Stimulated activated CD8-positive, alpha-beta memory T cell treated with anti-CD3 and anti-CD28 coated beads, Interleukin-4, amount 100 ng/mL, for 1 hour (primary cell): ENCODE measurements at regions not wholly inside any gene's neighbourhood (a gene's known extent, or its start where the extent isn't known, plus 50 kb on each side); places are given as distances from the start of the nearest gene placed in this dataset.
"Not testable (repeated sequence)": the region's sequence is repeated elsewhere in the genome, so short reads cannot be mapped to it uniquely, and the experiment has no call there.

Source experiments
- DNase-seq, 2 donors: peaks; one replicate each; pipeline ENCODE4 v3.0.0-alpha.2; 2020; ENCODE audit warnings: low read depth in 2 of 2, low spot score in 1 of 2

DNA sequence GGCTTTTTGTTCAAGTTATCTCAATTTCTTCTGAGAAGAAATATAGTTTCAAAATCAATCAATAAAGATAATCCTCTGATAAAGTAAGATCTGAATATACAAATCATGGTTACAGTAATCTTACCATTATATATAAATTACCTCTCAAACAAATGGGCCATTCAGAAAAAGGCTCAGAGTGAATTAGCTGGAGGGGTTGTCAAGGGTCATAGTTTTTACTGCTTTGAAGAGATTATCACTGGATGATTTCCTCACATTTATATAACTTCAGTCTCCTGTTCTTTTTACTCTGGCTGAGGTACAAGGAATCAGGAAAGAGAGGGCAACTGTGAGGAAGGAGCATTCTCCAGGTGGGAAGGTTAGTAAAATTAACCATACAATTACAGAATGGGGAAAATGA lies 148.6 kb upstream of the ELL2 start:
- DNase-seq: no peak

GRCh38 chr5:96108629-96109028 lies 147.0 kb upstream of the ELL2 start:
- DNase-seq: not testable (repeated sequence)

DNA sequence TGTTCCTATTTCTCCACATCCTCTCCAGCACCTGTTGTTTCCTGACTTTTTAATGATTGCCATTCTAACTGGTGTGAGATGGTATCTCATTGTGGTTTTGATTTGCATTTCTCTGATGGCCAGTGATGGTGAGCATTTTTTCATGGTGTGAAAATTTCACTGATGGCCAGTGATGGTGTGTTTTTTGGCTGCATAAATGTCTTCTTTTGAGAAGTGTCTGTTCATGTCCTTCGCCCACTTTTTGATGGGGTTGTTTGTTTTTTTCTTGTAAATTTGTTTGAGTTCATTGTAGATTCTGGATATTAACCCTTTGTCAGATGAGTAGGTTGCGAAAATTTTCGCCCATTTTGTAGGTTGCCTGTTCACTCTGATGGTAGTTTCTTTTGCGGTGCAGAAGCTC lies 142.2 kb upstream of the ELL2 start:
- DNase-seq: not testable (repeated sequence)

DNA sequence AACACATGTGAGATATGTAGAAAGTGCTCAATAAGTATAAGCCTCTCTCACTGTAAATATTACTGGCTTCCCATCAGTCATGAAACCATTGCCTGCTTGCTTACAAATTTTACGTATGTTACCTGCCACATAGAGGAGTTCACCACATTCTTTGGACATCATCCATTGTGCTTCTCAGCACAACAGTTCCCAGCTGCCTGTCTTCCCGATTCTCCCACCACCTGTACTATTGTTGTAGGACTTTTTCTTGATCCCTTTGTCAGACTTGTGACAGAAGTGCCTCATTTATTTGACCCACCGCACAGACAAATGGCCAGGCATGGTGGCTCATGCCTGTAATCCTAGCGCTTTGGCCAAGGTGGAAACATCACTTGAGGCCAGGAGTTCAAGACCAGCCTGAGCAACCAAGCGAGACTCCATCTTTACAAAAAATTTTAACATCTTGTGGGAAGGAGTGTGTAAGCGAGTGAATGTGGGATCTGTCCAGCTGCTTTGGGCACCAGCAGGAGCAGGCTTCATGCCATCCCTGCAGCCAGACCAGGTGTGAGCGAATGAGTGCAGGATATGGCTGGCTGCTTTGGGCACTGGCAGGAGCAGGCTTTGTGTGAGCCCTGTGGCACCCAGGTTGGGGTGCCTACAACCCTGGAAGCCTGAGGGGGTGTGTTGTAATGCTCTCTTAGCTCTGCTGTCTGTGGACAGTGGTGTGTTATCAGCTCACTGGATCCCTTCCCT lies 139.9 kb upstream of the ELL2 start:
- DNase-seq: no peak

DNA sequence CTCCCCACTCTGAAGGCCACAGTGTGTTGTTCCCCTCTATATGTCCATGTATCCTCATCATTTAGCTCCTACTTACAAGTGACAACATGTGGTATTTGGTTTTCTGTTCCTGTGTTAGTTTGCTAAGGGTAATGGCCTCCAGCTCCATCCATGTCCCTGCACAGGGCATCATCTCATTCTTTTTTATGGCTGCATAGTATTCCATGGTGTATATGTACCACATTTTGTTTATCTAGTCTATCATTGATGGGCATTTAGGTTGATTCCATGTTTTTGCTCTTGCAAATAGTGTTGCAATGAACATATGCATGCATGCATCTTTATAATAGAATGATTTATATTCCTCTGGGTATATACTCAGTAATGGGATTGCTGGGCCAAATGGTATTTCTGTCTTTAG lies 135.8 kb upstream of the ELL2 start:
- DNase-seq: not testable (repeated sequence)

- no peak for DNase-seq
Observed at GRCh38 chr5:96096724-96097123, 135.1 kb upstream of the ELL2 start.

- no peak for DNase-seq
Observed at GRCh38 chr5:96094904-96095303, 133.3 kb upstream of the ELL2 start.

DNA sequence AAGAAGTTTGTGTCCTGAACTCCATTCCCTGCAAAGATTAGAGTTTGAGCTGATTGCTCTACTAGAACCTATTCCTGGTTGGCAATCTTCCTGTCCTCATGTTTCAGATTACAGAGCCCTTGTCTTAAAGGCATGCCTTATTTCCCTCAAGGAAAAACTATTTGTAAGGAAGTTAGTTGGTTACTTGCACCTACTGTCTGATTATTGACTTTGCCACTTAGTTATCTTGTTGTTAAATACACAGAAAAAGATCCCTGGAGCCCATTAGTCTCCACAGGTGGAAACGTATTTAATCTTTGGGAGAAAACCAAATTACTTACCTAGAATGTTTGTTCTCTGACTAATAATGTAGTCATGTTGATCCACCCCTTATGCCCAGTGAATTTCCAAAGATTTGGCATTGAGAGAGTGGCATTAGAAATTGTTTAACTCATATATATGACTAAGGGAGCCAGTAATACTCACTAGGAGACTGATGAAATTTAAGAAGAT lies 132.3 kb upstream of the ELL2 start:
- no peak for DNase-seq

GRCh38 chr5:96093340-96093739 lies 131.7 kb upstream of the ELL2 start:
- DNase-seq: no peak

DNA sequence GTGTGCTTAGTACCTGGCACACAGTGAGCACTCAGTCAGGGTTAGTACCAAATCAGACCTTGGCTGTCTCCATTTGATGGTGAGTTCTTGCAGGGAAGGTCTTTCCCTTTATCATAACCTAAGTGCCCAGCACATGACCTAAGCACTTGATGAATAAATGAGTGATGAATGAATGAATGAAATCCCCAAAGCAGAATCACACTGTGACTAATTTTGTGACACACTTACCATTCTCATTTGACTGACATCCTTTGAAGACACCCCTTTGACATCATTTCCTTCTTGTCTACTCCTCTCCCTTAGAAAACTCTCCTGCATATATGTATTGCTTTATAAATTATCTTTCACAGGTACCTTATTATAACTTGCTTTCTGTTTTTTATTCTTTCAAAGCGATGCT lies 130.2 kb upstream of the ELL2 start:
- no peak for DNase-seq

- no peak for DNase-seq
Observed at GRCh38 chr5:96090215-96090614, 128.6 kb upstream of the ELL2 start.

DNA sequence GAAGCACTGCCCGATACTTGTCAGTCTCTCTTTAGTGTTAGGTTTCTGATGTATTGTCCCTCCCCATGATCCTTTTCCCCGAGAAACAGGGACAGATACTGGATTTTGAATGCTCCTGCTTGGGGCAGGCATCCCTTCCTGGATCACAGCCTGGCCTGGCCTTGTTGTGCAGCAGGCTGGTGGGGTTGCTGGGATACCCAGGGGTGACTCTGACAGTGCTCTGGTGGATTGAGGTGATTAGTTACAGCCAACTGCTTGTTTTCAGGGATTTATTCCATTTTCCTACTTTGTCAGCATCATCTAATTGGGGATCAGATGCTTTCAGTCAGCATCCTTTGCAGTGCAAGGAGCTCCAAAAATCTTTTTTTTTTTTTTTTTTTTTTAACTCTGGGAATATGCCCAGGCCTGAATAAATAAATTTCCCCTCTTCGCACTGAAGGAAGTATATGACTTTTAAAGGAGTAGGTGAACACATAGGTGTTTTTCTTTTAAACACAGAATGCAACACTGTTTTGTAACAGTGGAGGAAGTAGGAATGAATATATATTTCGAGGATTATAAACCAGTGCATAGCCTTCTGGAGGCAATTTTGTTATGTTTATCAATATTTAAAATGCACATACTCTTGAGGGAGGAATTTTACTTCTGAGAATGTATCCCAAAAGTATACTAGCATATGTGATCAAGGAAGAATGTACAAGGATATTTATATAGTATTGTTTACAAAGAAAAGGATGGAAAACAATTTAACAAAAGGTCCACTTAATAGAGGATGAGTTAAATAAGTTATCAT lies 127.3 kb upstream of the ELL2 start:
- DNase-seq: no peak

DNA sequence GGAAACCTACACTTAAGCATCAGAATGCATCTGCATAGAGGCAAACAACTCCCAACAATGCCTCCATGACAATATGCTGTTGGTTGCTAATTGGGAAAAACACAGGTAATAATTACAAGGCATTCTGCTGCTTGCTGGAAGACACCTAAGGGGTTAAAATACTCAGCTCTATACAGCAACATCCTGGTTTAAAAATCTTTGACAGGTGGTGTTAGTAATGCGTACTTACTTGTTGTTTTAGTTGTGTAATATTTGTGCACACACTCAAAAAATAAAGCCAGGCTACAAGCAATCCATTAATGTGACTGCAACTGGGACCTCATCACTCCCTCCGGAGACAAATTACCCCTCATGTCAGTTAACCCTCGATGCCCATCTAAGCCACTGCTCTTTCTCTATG lies 126.3 kb upstream of the ELL2 start:
- DNase-seq: no peak

GRCh38 chr5:96084874-96085506 lies 123.3 kb upstream of the ELL2 start:
- DNase-seq: no peak

DNA sequence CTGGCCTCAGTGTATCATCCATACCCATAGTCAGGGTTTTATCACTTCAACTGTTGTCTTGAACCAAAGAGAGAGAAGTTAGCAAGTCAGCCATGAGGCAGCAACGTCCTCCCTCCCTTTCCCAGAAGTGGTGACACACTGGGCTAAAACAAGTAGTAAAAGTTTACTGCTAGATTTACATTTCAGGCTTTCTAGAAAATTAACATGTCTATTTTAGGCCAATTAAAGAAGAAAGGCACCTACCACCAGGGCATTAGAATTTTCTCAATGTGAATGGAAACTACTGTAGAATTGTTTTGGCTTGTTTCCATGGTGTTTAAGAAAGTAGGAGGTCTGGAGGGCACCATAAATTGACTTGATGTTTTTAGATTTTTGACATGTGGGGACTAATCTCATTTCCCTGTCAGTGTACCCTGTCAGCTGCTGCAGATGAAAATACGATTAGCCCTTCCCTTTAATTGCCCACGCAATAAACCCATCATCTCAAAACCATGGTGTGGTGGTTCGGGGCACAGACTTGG lies 121.8 kb upstream of the ELL2 start:
- no peak for DNase-seq

DNA sequence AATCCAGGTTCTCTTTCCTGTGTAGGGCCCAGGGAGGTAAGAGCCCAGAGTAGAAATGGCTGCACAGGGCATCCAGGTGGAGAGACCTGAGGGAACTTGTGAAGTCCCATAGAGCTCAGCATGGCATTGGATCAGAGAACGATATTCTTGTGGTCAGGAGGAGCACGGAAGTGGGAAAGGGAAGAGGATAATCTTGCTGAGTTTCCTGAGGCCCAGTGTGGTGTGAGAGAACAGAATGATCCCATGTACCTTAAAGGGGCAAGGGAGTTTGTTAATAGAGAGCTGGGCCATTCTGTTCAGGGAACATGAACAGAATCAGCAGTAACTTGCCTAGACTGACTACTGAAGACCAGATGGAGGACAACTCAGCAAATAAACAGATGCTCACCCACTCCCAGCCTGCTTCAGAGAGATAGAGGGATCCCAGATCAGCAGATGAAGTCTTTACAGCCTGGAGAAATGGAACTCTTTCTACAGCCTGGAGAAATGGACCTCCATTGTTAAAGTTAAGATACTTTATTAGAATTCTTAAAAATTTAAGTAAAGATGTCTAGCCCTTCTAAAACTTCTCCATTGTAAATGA lies 119.7 kb upstream of the ELL2 start:
- no peak for DNase-seq

DNA sequence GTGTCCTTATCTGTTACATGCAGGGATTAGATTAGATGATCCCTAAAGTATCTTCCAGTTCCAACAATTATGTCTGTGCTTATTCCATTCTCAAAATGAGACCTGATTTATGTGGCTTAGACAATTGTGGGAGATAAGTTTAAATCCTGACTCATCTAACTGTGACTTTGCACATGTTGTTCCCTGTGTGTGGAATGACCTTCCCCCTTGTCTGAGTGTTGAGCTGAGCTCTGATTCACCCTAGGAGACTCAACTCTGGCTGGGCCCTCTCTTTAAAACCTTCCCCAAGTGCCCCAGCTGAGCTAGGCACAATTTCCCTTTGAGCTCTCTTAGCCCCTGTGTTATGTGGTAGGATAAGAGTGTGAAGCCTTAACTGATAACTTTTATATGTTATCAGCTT lies 118.9 kb upstream of the ELL2 start:
- DNase-seq: no peak

GRCh38 chr5:96079962-96080361 lies 118.3 kb upstream of the ELL2 start:
- no peak for DNase-seq

GRCh38 chr5:96079075-96079474 lies 117.4 kb upstream of the ELL2 start:
- no peak for DNase-seq

DNA sequence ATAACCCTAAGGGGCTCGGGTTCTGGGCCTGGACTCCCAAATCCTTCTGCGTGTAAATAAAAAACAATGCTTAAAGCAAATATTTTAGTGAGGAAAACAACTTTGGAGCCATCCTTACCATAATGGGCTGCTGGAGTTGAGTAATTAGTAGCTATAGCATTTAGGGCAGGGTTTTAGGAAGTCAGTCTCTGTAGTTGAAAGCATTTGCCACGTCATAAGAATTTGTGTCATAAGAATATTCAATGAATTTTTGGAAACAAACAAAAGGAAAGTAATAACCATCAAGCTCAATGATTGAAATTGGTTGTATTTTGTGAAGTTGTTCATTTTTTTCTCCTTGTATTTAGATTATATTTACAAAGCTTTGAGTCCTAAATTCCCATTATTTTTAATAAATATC lies 114.8 kb upstream of the ELL2 start:
- no peak for DNase-seq

GRCh38 chr5:96075579-96076289 lies 114.1 kb upstream of the ELL2 start:
- no peak for DNase-seq
